ENCODE measurements at regions not wholly inside any gene's neighbourhood (a gene's known extent, or its start where the extent isn't known, plus 50 kb on each side); places are given as distances from the start of the nearest gene placed in this dataset.

DNA sequence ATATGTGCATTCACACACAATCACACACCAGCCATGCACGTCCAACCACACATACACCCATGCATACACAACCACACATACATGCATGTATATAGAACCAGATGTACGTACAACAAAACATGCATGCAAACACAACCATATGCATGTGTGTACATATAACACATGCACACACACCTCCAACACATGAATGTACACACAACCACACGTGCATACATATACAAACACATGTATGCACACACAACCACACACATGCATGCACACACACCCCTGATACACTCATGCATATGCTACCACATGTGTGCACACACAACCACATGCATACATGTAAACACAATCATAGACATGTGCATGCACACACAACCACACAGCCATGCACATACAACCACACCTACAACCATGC, 52.0 kb upstream of the SDK2 start:
- H3K79me2 ChIP-seq (replicated peaks; ENCODE audit: insufficient read depth, low read length) = no peaks in the 10 kb centered on the region
- no peak for TF ChIP-seq CTCF (IDR thresholded peaks at IDR 0.05; ENCODE audit: poor library complexity, severe bottlenecking)
- TF ChIP-seq EP300 (conservative IDR thresholded peaks at IDR 0.05; ENCODE audit: poor library complexity, severe bottlenecking) = no peak
- TF ChIP-seq, protein P1, sequence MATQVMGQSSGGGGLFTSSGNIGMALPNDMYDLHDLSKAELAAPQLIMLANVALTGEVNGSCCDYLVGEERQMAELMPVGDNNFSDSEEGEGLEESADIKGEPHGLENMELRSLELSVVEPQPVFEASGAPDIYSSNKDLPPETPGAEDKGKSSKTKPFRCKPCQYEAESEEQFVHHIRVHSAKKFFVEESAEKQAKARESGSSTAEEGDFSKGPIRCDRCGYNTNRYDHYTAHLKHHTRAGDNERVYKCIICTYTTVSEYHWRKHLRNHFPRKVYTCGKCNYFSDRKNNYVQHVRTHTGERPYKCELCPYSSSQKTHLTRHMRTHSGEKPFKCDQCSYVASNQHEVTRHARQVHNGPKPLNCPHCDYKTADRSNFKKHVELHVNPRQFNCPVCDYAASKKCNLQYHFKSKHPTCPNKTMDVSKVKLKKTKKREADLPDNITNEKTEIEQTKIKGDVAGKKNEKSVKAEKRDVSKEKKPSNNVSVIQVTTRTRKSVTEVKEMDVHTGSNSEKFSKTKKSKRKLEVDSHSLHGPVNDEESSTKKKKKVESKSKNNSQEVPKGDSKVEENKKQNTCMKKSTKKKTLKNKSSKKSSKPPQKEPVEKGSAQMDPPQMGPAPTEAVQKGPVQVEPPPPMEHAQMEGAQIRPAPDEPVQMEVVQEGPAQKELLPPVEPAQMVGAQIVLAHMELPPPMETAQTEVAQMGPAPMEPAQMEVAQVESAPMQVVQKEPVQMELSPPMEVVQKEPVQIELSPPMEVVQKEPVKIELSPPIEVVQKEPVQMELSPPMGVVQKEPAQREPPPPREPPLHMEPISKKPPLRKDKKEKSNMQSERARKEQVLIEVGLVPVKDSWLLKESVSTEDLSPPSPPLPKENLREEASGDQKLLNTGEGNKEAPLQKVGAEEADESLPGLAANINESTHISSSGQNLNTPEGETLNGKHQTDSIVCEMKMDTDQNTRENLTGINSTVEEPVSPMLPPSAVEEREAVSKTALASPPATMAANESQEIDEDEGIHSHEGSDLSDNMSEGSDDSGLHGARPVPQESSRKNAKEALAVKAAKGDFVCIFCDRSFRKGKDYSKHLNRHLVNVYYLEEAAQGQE (IDR thresholded peaks at IDR 0.05; ENCODE audit: borderline replicate concordance) = no peak
- TF ChIP-seq EZH2 (IDR thresholded peaks at IDR 0.05; ENCODE audit: borderline replicate concordance, insufficient read depth, low read length, poor library complexity, severe bottlenecking) = no peak
- TF ChIP-seq MXI1 (conservative IDR thresholded peaks at IDR 0.05; ENCODE audit: poor library complexity, severe bottlenecking) = no peak
- TF ChIP-seq RAD21 (conservative IDR thresholded peaks at IDR 0.05) = no peak
- TF ChIP-seq TAF1 (IDR thresholded peaks at IDR 0.05; ENCODE audit: low read depth) = no peak
- H3F3A ChIP-seq (ENCODE audit: insufficient read depth, low read length, poor library complexity, severe bottlenecking) = no peaks in the 10 kb centered on the region
- no peaks in the 10 kb centered on the region for H4K20me1 ChIP-seq (ENCODE audit: insufficient read depth)
- H2AFZ ChIP-seq (ENCODE audit: low read depth, low read length) = no peak overlapping the region
- no peaks in the 10 kb centered on the region for H3K27me3 ChIP-seq (ENCODE audit: insufficient read depth, low read depth, low read length)
- no peaks in the 10 kb centered on the region for H3K9me3 ChIP-seq (ENCODE audit: low read length)
- no peaks in the 10 kb centered on the region for H3K36me3 ChIP-seq (ENCODE audit: insufficient read depth, low read length)
- no peak overlapping the region for H3K9ac ChIP-seq (ENCODE audit: low read length)
- no peak overlapping the region for H3K4me3 ChIP-seq (ENCODE audit: low read length)
- no peak overlapping the region for H3K4me2 ChIP-seq (ENCODE audit: low read length)
- H3K27ac ChIP-seq (ENCODE audit: low read length) = no peak overlapping the region
- H3K9me2 ChIP-seq (ENCODE audit: insufficient read depth, low read length) = no peaks in the 10 kb centered on the region

DNA sequence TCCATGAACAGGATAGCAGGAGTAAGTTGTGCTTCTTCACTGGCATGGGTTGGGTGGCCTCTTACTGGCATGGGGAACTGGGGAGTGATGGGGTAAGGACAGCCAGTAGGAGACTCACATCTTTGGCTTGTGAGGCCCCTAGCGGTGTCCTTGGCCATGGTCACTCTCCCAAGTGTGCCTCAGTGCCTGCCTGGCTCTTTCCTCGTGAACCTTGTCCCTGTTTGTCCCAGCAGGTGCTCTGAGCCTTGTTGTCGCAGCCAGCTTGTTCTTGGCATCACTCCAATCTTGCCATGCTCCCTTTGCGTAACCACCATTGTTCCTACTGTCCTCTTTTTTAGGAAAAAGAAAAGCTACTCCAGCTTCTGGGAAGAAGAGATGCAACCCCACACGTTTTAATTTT, 53.6 kb upstream of the SDK2 start:
- Histone ChIP-seq H3F3A (ENCODE audit: insufficient read depth, low read length, poor library complexity, severe bottlenecking) (no peaks in the 10 kb centered on the region), H4K20me1 (ENCODE audit: insufficient read depth) (no peaks in the 10 kb centered on the region), H3K27ac (ENCODE audit: low read length) (no peak overlapping the region), H3K4me2 (ENCODE audit: low read length) (no peak overlapping the region), H3K9me3 (ENCODE audit: low read length) (no peaks in the 10 kb centered on the region), H3K9ac (ENCODE audit: low read length) (no peak overlapping the region), H3K9me2 (ENCODE audit: insufficient read depth, low read length) (no peaks in the 10 kb centered on the region), H3K27me3 (ENCODE audit: insufficient read depth, low read depth, low read length) (no peaks in the 10 kb centered on the region), H2AFZ (ENCODE audit: low read depth, low read length) (no peak overlapping the region), H3K36me3 (ENCODE audit: insufficient read depth, low read length) (no peaks in the 10 kb centered on the region), H3K79me2 (replicated peaks; ENCODE audit: insufficient read depth, low read length) (no peaks in the 10 kb centered on the region), H3K4me3 (ENCODE audit: low read length) (no peak overlapping the region)
- TF ChIP-seq CTCF (IDR thresholded peaks at IDR 0.05; ENCODE audit: poor library complexity, severe bottlenecking) (no peak), RAD21 (conservative IDR thresholded peaks at IDR 0.05) (no peak), SMC3 (conservative IDR thresholded peaks at IDR 0.05; ENCODE audit: poor library complexity) (no peak), POLR2AphosphoS5 (IDR thresholded peaks at IDR 0.05) (no peak), TAF1 (IDR thresholded peaks at IDR 0.05; ENCODE audit: low read depth) (no peak), MXI1 (conservative IDR thresholded peaks at IDR 0.05; ENCODE audit: poor library complexity, severe bottlenecking) (no peak), EP300 (conservative IDR thresholded peaks at IDR 0.05; ENCODE audit: poor library complexity, severe bottlenecking) (no peak), EZH2 (IDR thresholded peaks at IDR 0.05; ENCODE audit: borderline replicate concordance, insufficient read depth, low read length, poor library complexity, severe bottlenecking) (no peak)
- TF ChIP-seq, protein P1 (IDR thresholded peaks at IDR 0.05; ENCODE audit: borderline replicate concordance) = no peak

Measured in neural cell (in vitro differentiated cells).